ENCODE measurements at regions not wholly inside any gene's neighbourhood (a gene's known extent, or its start where the extent isn't known, plus 50 kb on each side); places are given as distances from the start of the nearest gene placed in this dataset.
"Not testable (repeated sequence)": the region's sequence is repeated elsewhere in the genome, so short reads cannot be mapped to it uniquely, and the experiment has no call there.

- ATAC-seq: no peak
- Mint-ChIP-seq H3K36me3 (no peaks in the 10 kb centered on the region), H3K4me3 (no peak overlapping the region), H3K27me3 (peaks cover 2% of the 10 kb centered on the region), H3K27ac (no peak overlapping the region), H3K9me3 (ENCODE audit: low read depth) (no peaks in the 10 kb centered on the region), H3K4me1 (no peaks in the 10 kb centered on the region)
- CTCF ChIA-PET: no interaction called here
- DNase-seq: no peak
Observed at GRCh38 chr12:42003031-42003430, 141.6 kb downstream of the GXYLT1 start.

GRCh38 chr12:42002563-42002962, 142.1 kb downstream of the GXYLT1 start:
- CTCF ChIA-PET: interaction anchor here (1.1 kb wide), 1 partner anchor 22 kb away, joined by 4 read pairs; no protein-coding TSS in a partner anchor
- H3K27me3 Mint-ChIP-seq: peaks cover 5% of the 10 kb centered on the region
- ATAC-seq (no peak), DNase-seq (no peak)
- no peak overlapping the region for H3K4me3 Mint-ChIP-seq
- H3K9me3 Mint-ChIP-seq (ENCODE audit: low read depth): no peaks in the 10 kb centered on the region
- H3K36me3 Mint-ChIP-seq: no peaks in the 10 kb centered on the region
- H3K27ac Mint-ChIP-seq: no peak overlapping the region
- H3K4me1 Mint-ChIP-seq: no peaks in the 10 kb centered on the region

GRCh38 chr12:41998436-41998835, 146.2 kb downstream of the GXYLT1 start:
- CTCF ChIA-PET: no interaction called here
- peaks cover 5% of the 10 kb centered on the region for H3K27me3 Mint-ChIP-seq
- H3K4me3 Mint-ChIP-seq: no peak overlapping the region
- no peak overlapping the region for H3K27ac Mint-ChIP-seq
- no peaks in the 10 kb centered on the region for H3K36me3 Mint-ChIP-seq
- no peaks in the 10 kb centered on the region for H3K4me1 Mint-ChIP-seq
- DNase-seq: no peak
- no peaks in the 10 kb centered on the region for H3K9me3 Mint-ChIP-seq (ENCODE audit: low read depth)
- ATAC-seq: no peak

- H3K36me3 Mint-ChIP-seq: no peaks in the 10 kb centered on the region
- ATAC-seq (no peak), DNase-seq (no peak)
- CTCF ChIA-PET: no interaction called here
- no peaks in the 10 kb centered on the region for H3K9me3 Mint-ChIP-seq (ENCODE audit: low read depth)
- no peak overlapping the region for H3K4me3 Mint-ChIP-seq
- peaks cover 5% of the 10 kb centered on the region for H3K27me3 Mint-ChIP-seq
- H3K27ac Mint-ChIP-seq: no peak overlapping the region
- H3K4me1 Mint-ChIP-seq: no peaks in the 10 kb centered on the region
Observed at GRCh38 chr12:41993283-41993682, 151.4 kb downstream of the GXYLT1 start.

- no peak for DNase-seq
- no peaks in the 10 kb centered on the region for H3K4me1 Mint-ChIP-seq
- H3K27ac Mint-ChIP-seq: no peak overlapping the region
- no peaks in the 10 kb centered on the region for H3K36me3 Mint-ChIP-seq
- CTCF ChIA-PET: no interaction called here
- peaks cover under 1% of the 10 kb centered on the region for H3K27me3 Mint-ChIP-seq
- no peak overlapping the region for H3K4me3 Mint-ChIP-seq
- no peaks in the 10 kb centered on the region for H3K9me3 Mint-ChIP-seq (ENCODE audit: low read depth)
- no peak for ATAC-seq
Observed at GRCh38 chr12:41992692-41993215, 151.9 kb downstream of the GXYLT1 start.

GRCh38 chr12:41992022-41992421, 152.7 kb downstream of the GXYLT1 start:
- CTCF ChIA-PET: no interaction called here
- Mint-ChIP-seq H3K36me3 (no peaks in the 10 kb centered on the region), H3K9me3 (ENCODE audit: low read depth) (no peaks in the 10 kb centered on the region), H3K4me3 (no peak overlapping the region), H3K27me3 (no peaks in the 10 kb centered on the region), H3K27ac (no peak overlapping the region), H3K4me1 (no peaks in the 10 kb centered on the region)
- ATAC-seq (no peak), DNase-seq (no peak)

GRCh38 chr12:41988715-41989114, 156.0 kb downstream of the GXYLT1 start:
- no peaks in the 10 kb centered on the region for H3K9me3 Mint-ChIP-seq (ENCODE audit: low read depth)
- ATAC-seq: no peak
- H3K27ac Mint-ChIP-seq: no peak overlapping the region
- H3K36me3 Mint-ChIP-seq: no peaks in the 10 kb centered on the region
- H3K4me3 Mint-ChIP-seq: no peak overlapping the region
- no peaks in the 10 kb centered on the region for H3K4me1 Mint-ChIP-seq
- CTCF ChIA-PET: interaction anchor here (2.1 kb wide), 1 partner anchor 36 kb away, joined by 5 read pairs; no protein-coding TSS in a partner anchor
- H3K27me3 Mint-ChIP-seq: peaks cover 6% of the 10 kb centered on the region
- no peak for DNase-seq

GRCh38 chr12:41986513-41986912, 158.2 kb downstream of the GXYLT1 start:
- H3K36me3 Mint-ChIP-seq; H3K27ac Mint-ChIP-seq; H3K4me3 Mint-ChIP-seq; H3K9me3 Mint-ChIP-seq (ENCODE audit: low read depth); ATAC-seq; DNase-seq; H3K4me1 Mint-ChIP-seq; CTCF ChIA-PET: not testable (repeated sequence)
- peaks cover 13% of the 10 kb centered on the region for H3K27me3 Mint-ChIP-seq

GRCh38 chr12:41983856-41984255, 160.8 kb downstream of the GXYLT1 start:
- H3K4me3 Mint-ChIP-seq: no peak overlapping the region
- no peaks in the 10 kb centered on the region for H3K36me3 Mint-ChIP-seq
- H3K9me3 Mint-ChIP-seq (ENCODE audit: low read depth): no peaks in the 10 kb centered on the region
- H3K4me1 Mint-ChIP-seq: no peaks in the 10 kb centered on the region
- ATAC-seq (no peak), DNase-seq (no peak)
- peaks cover 16% of the 10 kb centered on the region for H3K27me3 Mint-ChIP-seq
- no peak overlapping the region for H3K27ac Mint-ChIP-seq
- CTCF ChIA-PET: no interaction called here

GRCh38 chr12:41983394-41983793, 161.3 kb downstream of the GXYLT1 start:
- no peak for ATAC-seq
- CTCF ChIA-PET: no interaction called here
- no peaks in the 10 kb centered on the region for H3K36me3 Mint-ChIP-seq
- no peak overlapping the region for H3K27ac Mint-ChIP-seq
- no peak overlapping the region for H3K4me3 Mint-ChIP-seq
- H3K9me3 Mint-ChIP-seq (ENCODE audit: low read depth): no peaks in the 10 kb centered on the region
- no peak for DNase-seq
- H3K27me3 Mint-ChIP-seq: peaks cover 16% of the 10 kb centered on the region
- no peaks in the 10 kb centered on the region for H3K4me1 Mint-ChIP-seq

- ATAC-seq (no peak), DNase-seq (no peak)
- H3K4me3 Mint-ChIP-seq: no peak overlapping the region
- H3K4me1 Mint-ChIP-seq: no peaks in the 10 kb centered on the region
- H3K36me3 Mint-ChIP-seq: no peaks in the 10 kb centered on the region
- H3K27me3 Mint-ChIP-seq: peaks cover 16% of the 10 kb centered on the region
- H3K27ac Mint-ChIP-seq: no peak overlapping the region
- CTCF ChIA-PET: no interaction called here
- no peaks in the 10 kb centered on the region for H3K9me3 Mint-ChIP-seq (ENCODE audit: low read depth)
Observed at GRCh38 chr12:41981758-41982157, 162.9 kb downstream of the GXYLT1 start.

GRCh38 chr12:41981013-41981412, 163.7 kb downstream of the GXYLT1 start:
- H3K27me3 Mint-ChIP-seq: peaks cover 16% of the 10 kb centered on the region
- no peaks in the 10 kb centered on the region for H3K36me3 Mint-ChIP-seq
- CTCF ChIA-PET: no interaction called here

GRCh38 chr12:41980390-41980789, 164.3 kb downstream of the GXYLT1 start:
- Mint-ChIP-seq H3K36me3 (no peaks in the 10 kb centered on the region), H3K27ac (no peak overlapping the region), H3K4me1 (no peaks in the 10 kb centered on the region), H3K27me3 (peaks cover 16% of the 10 kb centered on the region), H3K9me3 (ENCODE audit: low read depth) (no peaks in the 10 kb centered on the region), H3K4me3 (no peak overlapping the region)
- ATAC-seq (no peak), DNase-seq (no peak)
- CTCF ChIA-PET: no interaction called here

More at GRCh38 chr12:41981013-41981412, 163.7 kb downstream of the GXYLT1 start:
- DNase-seq (no peak), ATAC-seq (no peak)
- Mint-ChIP-seq H3K27ac (no peak overlapping the region), H3K9me3 (ENCODE audit: low read depth) (no peaks in the 10 kb centered on the region), H3K4me3 (no peak overlapping the region), H3K4me1 (no peaks in the 10 kb centered on the region)

GRCh38 chr12:41979574-41979973, 165.1 kb downstream of the GXYLT1 start:
- CTCF ChIA-PET: no interaction called here
- Mint-ChIP-seq H3K27ac (no peak overlapping the region), H3K9me3 (ENCODE audit: low read depth) (no peaks in the 10 kb centered on the region), H3K4me3 (no peak overlapping the region), H3K4me1 (no peaks in the 10 kb centered on the region), H3K36me3 (no peaks in the 10 kb centered on the region), H3K27me3 (peaks cover 13% of the 10 kb centered on the region)
- no peak for ATAC-seq
- no peak for DNase-seq

- CTCF ChIA-PET: no interaction called here
- Mint-ChIP-seq H3K4me1 (no peaks in the 10 kb centered on the region), H3K36me3 (no peaks in the 10 kb centered on the region), H3K9me3 (ENCODE audit: low read depth) (no peaks in the 10 kb centered on the region), H3K4me3 (no peak overlapping the region), H3K27ac (no peak overlapping the region), H3K27me3 (no peaks in the 10 kb centered on the region)
- ATAC-seq: no peak
- no peak for DNase-seq
Observed at GRCh38 chr12:41972598-41972997, 172.1 kb downstream of the GXYLT1 start.
